GM19240 (cell line): ENCODE measurements at regions not wholly inside any gene's neighbourhood (a gene's known extent, or its start where the extent isn't known, plus 50 kb on each side); places are given as distances from the start of the nearest gene placed in this dataset.

Experiments used
- DNase-seq: peaks from one replicate; pipeline ENCODE4 v3.0.0; 2011; ENCODE audit warnings: low spot score; ENCODE audit not compliant: insufficient read length

DNA sequence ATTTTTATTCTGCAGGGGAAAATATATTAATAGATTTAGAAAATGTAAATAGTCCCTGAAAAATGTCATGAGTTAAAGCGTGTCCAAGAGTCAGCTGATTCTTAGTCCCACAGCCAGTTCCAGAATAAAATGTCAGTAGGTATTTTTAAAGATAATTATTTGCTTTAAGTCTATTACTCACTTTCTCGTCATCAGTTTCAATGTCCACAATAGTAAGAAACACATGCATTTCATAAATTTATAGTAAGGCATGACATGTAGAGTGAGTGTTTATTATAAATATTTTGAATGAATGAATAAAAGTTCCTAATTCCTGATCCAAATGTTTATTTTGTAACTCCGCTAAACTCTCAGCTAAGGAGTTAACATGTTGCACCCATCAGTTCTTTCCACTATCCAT is 1044.0 kb upstream of the PIK3C3 start:
- DNase-seq: no peak

DNA sequence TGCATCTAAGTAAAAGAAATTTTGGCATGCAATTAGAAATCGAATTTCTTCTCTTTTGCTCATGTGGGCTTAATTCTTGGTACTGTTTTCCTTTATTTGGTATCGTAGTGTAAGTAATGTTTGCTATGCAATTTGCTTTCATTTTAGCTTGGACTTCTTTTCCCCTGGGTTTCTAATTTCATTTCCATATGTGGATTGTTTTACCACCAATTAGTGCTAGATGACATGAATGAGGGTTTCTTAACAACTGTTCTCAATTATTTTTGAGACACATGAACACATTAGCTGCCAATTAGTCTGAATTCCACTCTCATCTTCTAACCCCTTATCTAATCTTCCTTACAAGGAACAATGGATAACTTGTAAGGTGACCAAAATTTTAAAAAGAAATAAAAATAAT is 1047.2 kb upstream of the PIK3C3 start:
- no peak for DNase-seq

DNA sequence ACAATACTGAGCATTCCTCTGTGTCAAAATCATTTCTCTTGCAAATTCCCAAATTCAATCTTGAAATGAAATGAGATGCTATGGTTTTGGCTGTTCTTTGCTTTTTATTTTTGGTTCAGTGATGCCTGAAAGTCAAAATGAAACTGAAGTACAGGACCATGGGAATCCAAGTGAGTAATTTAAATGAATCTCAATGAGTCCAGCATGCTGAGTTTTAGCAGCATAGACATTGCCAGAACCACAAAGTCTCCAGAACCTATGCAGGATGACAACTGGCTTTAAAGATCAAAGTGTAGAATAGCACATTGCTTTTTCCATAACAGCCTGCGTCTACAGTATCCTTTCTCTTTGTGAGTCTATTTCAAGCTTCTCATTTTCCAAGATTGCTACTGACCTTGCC is 1050.7 kb upstream of the PIK3C3 start:
- no peak for DNase-seq

DNA sequence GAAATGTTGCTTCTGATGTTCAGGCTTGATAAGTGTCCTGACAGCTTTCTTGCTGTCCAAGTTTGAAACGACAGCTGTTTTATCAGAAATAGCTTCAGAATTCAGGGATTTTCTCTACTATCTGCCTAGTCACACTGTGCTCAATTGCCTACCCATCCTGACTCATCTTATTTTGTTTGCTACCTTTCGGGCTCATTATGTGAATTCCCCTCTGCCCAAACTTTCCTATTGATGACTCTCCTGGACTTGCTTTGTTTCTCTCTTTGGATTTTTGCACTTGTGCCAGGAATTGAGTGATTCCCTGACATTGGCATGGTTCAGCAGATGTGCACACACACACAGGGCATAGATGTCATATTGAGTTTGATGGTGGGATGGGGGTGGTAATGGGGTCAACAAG is 1052.6 kb upstream of the PIK3C3 start:
- DNase-seq: no peak

DNA sequence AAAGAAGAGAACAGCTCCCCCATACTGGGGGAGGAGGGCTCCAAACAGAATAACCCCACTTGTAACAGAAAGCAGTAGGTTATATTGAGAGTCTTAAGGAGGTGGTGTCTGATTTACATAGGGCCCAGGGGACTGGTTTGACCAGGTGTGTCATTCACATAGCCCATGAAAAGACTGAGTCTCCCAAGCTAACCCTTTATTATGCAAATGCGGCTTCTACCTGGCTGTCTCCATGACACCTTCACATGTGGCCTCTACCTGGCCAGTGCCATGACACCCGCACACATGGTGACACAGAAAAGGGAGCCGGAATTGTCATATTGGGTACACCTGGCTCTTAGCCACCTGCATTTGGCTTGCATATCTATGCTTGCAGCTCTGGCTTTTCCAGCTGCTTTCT is 1057.2 kb upstream of the PIK3C3 start:
- DNase-seq: no peak

DNA sequence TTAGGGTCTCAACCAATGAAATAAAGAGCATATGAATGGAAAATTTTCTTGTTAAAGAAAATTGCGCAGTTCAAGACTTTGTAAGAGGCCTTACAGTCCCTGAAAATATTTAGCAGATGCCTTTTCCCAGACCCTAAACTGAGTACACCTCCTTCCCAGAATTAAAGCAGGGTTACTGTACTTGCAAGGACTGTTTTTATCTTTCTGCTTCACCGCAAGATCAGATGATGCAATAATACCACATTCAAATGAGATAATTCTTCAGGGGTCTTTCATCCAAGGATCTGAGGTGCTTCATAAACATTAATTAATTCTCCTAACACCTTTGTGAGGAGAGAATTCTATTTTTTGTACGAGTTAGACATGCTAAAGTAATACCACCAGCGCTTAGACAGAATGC is 1071.8 kb upstream of the PIK3C3 start:
- no peak for DNase-seq

DNA sequence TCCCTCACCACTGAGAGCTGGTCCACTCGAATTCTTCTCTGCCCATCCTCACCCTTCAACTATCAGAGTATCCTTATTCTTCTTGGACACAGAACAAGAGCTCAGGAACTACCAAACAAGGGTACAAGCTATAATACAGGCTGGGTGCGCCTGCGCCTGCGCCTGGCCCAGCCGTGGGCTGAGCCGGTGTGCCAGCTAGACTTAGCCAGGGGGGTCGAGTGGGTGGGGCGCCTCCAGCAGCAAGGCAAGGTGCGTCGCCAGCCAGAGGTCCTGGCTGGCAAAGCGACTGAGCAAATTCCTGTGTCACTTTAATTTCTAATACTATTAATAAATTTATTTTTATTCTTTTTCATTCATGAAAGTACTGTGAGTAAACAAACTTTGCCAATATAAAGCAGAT is 1072.6 kb upstream of the PIK3C3 start:
- no peak for DNase-seq

DNA sequence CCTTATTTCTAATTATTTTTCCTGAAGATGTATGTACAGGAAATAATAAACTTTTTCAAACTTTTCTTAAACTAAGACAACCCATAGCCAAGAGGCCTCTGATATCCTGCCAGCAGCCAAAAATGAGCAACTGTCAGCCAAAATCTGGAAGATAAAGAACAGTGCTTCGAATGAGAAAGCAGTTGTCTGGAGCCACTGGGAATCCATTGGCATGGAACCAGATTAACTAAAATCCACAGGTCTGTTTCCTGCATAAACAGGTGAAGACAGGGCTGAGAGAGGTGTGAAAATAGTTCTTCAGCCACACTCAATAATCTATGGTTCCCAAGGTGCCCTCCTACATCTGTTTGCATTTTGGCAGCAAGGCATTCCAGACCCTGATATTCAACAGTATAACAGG is 1076.7 kb upstream of the PIK3C3 start:
- no peak for DNase-seq

DNA sequence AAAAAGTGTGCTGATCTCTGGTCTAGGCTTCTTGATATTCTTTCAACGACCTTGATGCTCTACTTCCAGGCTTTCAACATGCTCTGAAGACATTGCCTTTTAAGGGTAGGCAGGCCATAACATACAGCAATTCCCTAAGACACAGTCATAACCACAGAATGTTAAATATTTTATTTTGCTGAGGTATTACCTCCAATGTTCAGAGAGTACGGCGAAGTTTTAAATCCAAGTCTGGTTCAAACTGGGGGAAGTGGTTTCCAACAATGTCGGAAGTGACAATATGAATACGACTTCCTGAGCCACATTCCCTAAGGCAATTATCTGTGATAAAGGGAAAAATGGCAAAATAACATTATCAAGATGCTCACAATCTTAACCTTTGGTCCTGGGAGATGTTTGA is 1077.9 kb upstream of the PIK3C3 start:
- no peak for DNase-seq

DNA sequence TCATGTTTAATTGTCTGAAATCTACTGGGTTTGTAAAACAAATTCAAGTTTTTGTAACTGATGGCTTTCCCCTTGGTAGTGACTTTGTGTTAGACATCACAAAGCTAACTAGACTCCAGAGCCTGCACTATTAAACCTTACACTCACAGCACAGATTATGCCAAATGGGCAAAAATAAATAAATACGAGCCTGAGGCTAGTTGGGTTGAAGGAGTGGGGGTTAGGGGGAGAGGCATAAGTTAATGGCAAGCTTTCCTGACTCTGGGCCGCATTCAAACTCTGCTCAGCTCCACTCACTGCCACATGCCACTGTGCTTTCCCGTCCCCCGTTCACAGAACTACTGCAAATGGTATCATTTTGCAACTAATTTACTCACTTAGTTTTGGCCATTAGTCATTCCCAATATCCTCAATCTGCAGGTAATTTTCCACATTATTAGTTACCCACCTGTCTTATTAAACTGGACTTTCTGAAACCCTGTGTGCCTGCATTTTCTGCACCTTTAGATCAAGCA is 1079.9 kb upstream of the PIK3C3 start:
- DNase-seq: no peak

DNA sequence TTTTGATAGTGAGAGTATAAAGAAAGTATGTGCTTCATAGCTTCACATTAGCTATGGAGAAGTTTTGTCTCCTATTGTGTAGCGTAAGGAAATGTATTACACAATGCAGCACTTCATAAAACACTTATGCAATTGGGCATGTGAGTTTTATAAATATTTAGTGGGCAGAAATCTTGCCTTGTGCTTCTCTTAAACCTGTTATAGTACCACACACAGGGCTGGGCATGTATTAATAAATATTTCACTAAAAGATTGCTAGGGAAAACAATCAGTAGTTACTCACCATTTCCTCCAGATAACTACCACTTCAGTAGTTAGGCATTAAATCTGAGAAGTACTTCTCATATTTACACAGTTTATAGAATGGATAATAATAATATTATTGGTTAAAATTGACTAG is 1080.8 kb upstream of the PIK3C3 start:
- DNase-seq: no peak

DNA sequence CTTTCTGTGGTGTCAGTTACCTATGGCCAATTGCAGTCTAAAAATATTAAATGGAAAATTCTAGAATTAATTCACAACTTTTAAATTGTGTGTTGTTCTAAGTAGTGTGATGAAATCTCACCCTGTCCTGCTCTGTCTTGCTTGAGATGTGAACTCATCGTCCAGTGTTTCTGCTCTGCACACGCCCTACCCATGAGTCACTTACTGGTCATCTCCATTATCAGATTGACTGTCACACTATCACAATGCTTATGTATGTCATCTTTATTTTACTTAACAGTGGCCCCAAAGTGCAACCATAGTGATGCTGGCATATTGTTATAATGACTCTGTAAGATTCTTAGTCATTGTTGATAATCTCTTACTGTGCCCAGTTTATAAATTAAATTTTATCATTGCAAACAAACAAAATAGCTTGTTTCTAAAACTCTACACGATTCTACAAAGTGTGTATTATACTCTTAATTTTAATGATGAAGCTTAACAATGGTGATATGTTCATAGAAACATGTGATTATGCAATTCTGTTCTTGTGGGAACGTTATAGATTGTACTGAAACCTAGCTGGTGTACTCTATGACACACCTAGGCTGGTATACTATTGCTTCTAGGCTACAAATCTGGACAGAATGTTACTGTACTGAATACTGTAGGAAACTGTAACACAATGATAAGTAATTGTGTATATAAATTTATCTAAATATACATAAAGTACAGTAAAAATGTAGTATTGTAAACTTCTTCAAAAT is 1086.8 kb upstream of the PIK3C3 start:
- DNase-seq: no peak

DNA sequence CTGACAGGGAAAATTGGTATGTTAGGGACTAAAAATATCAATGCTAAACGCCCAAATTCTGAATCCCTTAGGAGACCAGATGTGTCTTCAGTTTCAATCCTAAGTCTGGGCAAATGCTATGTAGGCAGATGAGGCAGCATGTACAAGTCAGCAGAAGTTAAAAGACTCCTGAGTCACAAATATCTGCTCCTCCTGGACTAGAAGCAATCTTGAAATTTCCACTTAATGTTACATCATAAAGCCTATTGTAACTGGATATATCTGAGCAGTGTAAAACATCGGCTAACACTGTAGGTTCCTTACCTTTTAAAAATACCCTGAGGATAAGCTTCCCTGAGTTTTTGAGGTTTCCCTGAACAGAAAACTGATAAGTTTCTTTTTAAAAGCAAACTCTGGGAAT is 1087.6 kb upstream of the PIK3C3 start:
- DNase-seq: no peak

DNA sequence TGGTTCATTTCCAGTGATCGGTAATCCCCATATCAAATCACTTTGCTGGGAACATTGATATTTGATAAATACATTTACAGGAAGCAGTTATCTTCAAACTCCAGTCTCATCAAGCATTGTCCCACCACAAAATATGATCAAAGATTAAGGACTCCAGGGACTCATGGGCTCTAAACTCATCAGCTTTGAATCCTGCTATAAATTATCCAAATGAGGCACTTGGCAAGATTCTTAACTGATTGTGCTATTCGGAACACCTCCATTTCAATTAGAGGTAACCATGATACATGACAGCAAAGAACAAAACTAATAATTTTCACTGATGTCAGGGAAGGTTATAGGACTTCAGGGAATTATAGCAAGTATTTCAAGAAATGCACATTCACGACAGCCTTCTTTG is 1088.1 kb upstream of the PIK3C3 start:
- no peak for DNase-seq

DNA sequence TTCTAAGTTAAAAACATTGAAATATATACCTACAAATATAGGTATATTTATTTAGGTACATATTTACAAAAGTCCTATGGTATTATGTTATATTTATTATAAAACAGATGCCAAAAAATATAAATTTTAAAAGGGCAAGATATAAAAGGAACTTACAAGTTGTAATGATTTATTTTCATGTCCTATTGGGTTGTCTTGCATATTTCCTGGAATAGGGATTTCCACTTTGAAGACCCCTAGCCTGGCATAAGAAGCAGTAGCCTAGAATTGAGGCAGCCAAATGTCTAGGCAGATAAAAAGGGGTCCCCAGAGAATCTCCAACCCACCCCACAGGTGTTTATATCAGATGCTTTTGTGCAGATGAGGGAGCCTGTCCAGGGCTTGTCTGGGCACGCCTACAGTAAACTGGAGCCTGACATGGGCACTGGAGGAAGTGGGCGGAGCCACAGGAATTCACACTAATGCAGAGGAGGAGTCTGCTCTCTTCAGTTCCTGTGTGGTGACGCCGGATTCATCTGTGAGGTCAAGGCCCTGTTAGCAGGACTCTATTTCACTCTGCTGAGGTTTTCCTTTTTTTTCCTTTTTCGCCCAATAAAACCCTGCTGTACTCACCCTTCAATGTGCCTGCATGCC is 1088.9 kb upstream of the PIK3C3 start:
- DNase-seq: no peak

DNA sequence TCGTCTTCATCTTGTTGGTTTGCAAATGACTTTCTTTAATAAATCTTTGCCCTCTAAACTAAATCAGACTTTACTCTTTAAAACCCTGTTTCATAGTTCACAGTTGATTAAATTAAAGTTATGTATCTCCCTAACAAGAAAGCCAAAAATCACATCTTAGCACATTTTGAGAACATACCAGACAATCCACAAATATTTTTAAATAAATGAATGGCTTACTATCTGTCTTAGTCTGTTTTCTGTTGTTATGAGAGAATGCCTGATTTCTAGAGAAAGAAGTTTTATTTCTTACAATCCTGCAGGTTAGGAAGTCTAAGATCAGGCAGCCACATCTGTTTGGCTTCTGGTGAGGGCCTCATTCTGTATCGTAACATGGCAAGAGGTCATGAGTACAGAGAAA is 1090.2 kb upstream of the PIK3C3 start:
- DNase-seq: no peak

DNA sequence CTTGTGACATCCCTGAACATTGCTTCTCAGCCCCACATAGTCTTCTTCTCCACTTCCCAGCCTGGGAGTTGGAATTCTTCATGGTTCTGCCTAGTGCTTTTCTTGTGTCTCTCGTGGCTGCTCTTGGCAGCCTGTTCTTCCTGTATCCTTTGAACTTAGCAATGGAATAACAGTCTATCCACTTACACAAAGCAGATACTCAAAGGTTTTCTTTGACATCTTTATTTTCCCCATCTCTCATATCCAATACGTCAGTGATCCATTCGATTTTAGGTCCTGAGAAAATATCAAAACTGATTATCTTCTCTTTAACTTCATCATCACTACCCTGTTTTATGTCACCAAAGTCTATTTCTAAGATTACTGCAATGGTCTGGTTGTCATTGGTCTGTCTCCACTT is 1091.2 kb upstream of the PIK3C3 start:
- no peak for DNase-seq

DNA sequence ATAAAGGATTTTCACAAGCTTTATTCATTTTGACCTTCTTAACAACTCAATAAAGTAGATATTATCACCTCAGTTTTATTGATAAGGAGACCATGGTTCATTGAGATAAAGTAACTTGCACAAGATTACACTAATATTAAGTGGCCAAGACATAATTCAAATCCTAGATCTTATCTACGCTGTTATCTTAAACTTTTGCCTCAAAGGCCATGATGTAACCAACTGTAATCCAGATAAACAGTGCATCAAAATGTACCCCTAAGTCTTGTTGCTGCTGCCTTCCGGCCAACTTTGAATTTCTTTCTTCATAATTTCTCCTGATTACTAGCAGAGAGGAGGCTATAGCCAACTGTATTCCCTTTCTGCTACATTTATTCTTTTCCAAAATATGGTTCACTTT is 1094.8 kb upstream of the PIK3C3 start:
- DNase-seq: no peak

DNA sequence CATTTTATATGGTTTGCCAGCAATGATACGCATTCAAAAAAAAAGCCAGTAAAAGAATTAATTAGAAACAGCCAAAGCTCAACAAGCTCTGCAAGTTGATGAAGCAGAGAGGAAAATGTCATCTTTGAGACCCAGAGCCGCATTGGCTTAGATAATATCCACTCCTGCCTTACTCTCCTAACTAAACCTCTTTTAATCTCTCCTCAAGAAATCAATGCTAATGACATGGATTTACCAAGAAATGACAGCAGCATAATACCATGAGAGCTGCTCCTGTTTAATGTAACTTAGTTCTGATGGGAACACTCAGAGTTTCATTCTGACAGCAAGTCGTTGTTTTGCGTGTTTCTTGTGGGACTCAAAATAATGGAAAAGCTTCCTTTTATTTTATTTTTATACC is 1099.4 kb upstream of the PIK3C3 start:
- no peak for DNase-seq

DNA sequence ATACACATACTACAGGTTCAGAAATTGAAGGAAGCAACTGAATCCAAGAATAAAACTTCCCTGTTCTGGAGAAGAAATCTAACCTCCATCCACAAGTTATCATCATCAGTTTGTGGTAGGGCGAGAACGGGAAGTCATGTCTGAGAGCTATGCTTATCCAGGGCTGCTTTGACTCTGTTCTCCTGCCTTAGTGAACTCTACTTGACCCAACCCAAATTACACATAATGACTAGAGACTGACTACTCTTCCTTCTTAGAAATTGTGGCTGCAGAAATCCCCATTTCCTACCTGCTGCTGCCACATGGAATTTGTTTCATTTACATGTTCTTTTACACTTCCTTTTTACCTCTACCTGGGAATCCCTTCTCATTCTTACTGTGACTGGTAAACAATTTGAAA is 1102.6 kb upstream of the PIK3C3 start:
- no peak for DNase-seq

DNA sequence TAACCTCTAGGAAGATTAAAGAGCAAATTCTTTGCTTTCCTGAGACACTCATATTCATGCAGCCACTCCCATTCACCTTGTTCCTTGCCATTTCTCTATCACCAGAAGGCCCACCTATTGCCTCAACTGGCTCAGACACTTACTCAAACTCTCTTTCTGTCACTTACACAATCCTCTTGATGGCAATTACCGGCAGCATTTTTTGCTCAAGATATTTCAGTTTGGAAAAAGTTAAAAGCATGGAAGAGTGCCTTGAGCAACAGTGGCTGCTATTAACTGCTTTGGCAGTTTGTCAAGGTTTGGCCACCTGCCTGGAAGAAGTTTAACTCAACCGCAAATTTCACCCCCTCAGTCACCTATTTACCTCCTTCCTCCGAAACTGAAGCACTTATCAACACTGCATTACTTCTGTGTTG is 1104.0 kb upstream of the PIK3C3 start:
- no peak for DNase-seq

DNA sequence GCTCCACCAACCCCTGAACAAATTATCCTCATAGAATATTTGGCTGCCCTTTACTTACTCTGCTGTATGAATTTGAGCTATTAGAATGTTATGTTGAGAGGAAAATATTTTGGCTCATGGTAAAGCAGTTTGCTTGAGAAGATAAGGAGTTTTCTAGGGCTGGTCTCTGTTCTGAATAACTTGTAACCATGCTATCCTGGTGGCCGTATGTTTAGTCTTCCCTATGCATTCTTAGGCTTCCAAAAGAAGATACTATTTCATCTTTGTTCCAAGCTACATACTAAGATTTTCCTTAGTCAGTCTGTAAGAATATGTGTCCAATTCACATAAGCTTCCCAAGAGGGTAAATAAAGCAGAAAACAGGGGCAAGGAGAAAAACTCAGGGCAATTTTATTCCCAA is 1105.1 kb upstream of the PIK3C3 start:
- DNase-seq: no peak

DNA sequence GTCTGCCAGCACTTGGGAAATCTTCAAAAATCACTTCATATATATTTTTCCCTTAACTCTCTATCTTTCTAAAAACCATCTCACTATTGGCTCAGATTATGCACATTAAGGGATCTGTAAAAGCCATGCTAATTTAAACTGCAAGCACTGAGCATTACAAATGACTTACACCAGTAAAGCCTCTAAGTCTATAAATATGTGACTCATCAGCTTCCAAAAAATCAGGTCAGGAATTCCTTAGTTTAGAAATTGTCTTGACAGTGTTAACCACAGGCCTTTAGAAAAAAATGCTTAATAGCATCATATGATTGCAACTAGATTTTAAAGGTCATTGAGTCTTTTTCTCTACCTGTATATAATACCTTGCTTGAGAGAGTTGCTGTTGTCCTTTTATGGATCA is 1113.6 kb upstream of the PIK3C3 start:
- no peak for DNase-seq
